ENCODE measurements at regions not wholly inside any gene's neighbourhood (a gene's known extent, or its start where the extent isn't known, plus 50 kb on each side); places are given as distances from the start of the nearest gene placed in this dataset.

DNA sequence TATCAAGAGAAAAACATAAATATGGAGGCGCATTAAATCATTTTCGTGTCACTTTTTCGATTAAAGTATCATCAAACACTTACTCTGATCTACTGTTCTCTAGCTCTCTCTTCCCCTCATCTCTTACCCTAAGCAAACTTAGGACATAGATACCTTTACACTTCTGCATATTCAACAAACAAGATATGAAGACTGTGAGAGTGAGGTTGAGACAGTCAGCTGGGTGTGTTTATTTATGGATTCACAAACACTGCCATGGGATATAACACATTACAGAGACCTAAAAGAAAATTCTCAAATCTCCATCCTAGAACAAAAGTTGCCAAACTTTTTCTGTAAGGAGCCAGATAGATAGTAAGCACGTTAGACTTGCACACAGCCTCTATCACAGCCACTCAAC lies 85.2 kb upstream of the ZNF385D start:
- no peaks in the 10 kb centered on the region for H3K27me3 ChIP-seq (ENCODE audit: insufficient read depth, low read length, poor library complexity)
- H4K20me1 ChIP-seq (ENCODE audit: insufficient read depth, low read length), result no peaks in the 10 kb centered on the region
- H3K4me1 ChIP-seq (ENCODE audit: insufficient read depth, low read length), result no peaks in the 10 kb centered on the region
- no peaks in the 10 kb centered on the region for H3K79me2 ChIP-seq (ENCODE audit: insufficient read depth, low read length)
- no peak overlapping the region for H3K27ac ChIP-seq (ENCODE audit: low read length)
- H3K36me3 ChIP-seq (ENCODE audit: insufficient read depth, low read length), result no peaks in the 10 kb centered on the region
- ATAC-seq (ENCODE audit: insufficient read depth, low read depth), result no peak
- TF ChIP-seq EZH2 (IDR thresholded peaks at IDR 0.05; ENCODE audit: borderline replicate concordance, low read depth, low read length, severe bottlenecking), result no peak
- TF ChIP-seq, protein P1, sequence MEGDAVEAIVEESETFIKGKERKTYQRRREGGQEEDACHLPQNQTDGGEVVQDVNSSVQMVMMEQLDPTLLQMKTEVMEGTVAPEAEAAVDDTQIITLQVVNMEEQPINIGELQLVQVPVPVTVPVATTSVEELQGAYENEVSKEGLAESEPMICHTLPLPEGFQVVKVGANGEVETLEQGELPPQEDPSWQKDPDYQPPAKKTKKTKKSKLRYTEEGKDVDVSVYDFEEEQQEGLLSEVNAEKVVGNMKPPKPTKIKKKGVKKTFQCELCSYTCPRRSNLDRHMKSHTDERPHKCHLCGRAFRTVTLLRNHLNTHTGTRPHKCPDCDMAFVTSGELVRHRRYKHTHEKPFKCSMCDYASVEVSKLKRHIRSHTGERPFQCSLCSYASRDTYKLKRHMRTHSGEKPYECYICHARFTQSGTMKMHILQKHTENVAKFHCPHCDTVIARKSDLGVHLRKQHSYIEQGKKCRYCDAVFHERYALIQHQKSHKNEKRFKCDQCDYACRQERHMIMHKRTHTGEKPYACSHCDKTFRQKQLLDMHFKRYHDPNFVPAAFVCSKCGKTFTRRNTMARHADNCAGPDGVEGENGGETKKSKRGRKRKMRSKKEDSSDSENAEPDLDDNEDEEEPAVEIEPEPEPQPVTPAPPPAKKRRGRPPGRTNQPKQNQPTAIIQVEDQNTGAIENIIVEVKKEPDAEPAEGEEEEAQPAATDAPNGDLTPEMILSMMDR (IDR thresholded peaks at IDR 0.05; ENCODE audit: borderline replicate concordance, extremely low read depth, low read length, poor library complexity, severe bottlenecking), result no peak
- no peak overlapping the region for H3K4me2 ChIP-seq (ENCODE audit: insufficient read depth, low read length)
- H3K9me3 ChIP-seq (ENCODE audit: insufficient read depth, low read length, severe bottlenecking), result no peaks in the 10 kb centered on the region
- no peak for DNase-seq
- H2AFZ ChIP-seq (ENCODE audit: low read depth, low read length), result no peak overlapping the region
- H3K9ac ChIP-seq (ENCODE audit: low read depth, low read length), result no peak overlapping the region
- H3K4me3 ChIP-seq (ENCODE audit: low read depth in 1 of 2, low read length in 2 of 2), result no peak overlapping the region

DNA sequence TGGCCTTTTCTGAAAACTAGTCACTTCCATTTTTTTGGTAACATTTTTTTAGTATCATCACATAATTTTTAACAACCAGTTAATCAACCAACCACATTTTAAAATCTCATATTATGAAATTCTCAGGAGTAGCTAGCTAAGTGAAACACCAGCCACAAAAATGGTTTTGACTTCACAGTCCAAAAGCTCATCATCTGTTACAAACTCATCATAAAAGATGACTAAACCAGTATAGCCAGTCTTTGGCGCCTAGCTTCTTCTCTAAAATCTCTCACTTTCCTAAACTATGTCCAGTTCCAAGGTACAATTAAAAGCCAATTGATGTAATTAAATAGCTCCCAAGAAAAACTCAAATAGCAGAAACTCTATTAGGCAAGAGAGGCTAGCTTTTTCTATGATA lies 88.2 kb upstream of the ZNF385D start:
- no peaks in the 10 kb centered on the region for H3K27me3 ChIP-seq (ENCODE audit: insufficient read depth, low read length, poor library complexity)

GRCh38 chr3:21839592-21839991 lies 88.6 kb upstream of the ZNF385D start:
- Histone ChIP-seq H2AFZ (ENCODE audit: low read depth, low read length) (no peak overlapping the region), H3K27ac (ENCODE audit: low read length) (no peak overlapping the region), H3K36me3 (ENCODE audit: insufficient read depth, low read length) (no peaks in the 10 kb centered on the region), H3K4me2 (ENCODE audit: insufficient read depth, low read length) (no peak overlapping the region), H4K20me1 (ENCODE audit: insufficient read depth, low read length) (no peaks in the 10 kb centered on the region), H3K4me3 (ENCODE audit: low read depth in 1 of 2, low read length in 2 of 2) (no peak overlapping the region), H3K9me3 (ENCODE audit: insufficient read depth, low read length, severe bottlenecking) (no peaks in the 10 kb centered on the region), H3K4me1 (ENCODE audit: insufficient read depth, low read length) (no peaks in the 10 kb centered on the region), H3K79me2 (ENCODE audit: insufficient read depth, low read length) (no peaks in the 10 kb centered on the region), H3K27me3 (ENCODE audit: insufficient read depth, low read length, poor library complexity) (no peaks in the 10 kb centered on the region), H3K9ac (ENCODE audit: low read depth, low read length) (no peak overlapping the region)
- ATAC-seq (ENCODE audit: insufficient read depth, low read depth) (no peak), DNase-seq (no peak)
- no peak for TF ChIP-seq EZH2 (IDR thresholded peaks at IDR 0.05; ENCODE audit: borderline replicate concordance, low read depth, low read length, severe bottlenecking)
- TF ChIP-seq, protein P1 (IDR thresholded peaks at IDR 0.05; ENCODE audit: borderline replicate concordance, extremely low read depth, low read length, poor library complexity, severe bottlenecking), result peak; percentile 22

More for the DNA sequence above, 88.2 kb upstream of the ZNF385D start:
- no peaks in the 10 kb centered on the region for H4K20me1 ChIP-seq (ENCODE audit: insufficient read depth, low read length)
- no peak for DNase-seq
- no peaks in the 10 kb centered on the region for H3K79me2 ChIP-seq (ENCODE audit: insufficient read depth, low read length)
- no peak overlapping the region for H3K4me2 ChIP-seq (ENCODE audit: insufficient read depth, low read length)
- no peaks in the 10 kb centered on the region for H3K36me3 ChIP-seq (ENCODE audit: insufficient read depth, low read length)
- no peaks in the 10 kb centered on the region for H3K4me1 ChIP-seq (ENCODE audit: insufficient read depth, low read length)
- H3K9me3 ChIP-seq (ENCODE audit: insufficient read depth, low read length, severe bottlenecking), result no peaks in the 10 kb centered on the region
- TF ChIP-seq, protein P1 (IDR thresholded peaks at IDR 0.05; ENCODE audit: borderline replicate concordance, extremely low read depth, low read length, poor library complexity, severe bottlenecking), result no peak
- TF ChIP-seq EZH2 (IDR thresholded peaks at IDR 0.05; ENCODE audit: borderline replicate concordance, low read depth, low read length, severe bottlenecking), result no peak
- H3K4me3 ChIP-seq (ENCODE audit: low read depth in 1 of 2, low read length in 2 of 2), result no peak overlapping the region
- H3K27ac ChIP-seq (ENCODE audit: low read length), result no peak overlapping the region
- no peak for ATAC-seq (ENCODE audit: insufficient read depth, low read depth)
- no peak overlapping the region for H2AFZ ChIP-seq (ENCODE audit: low read depth, low read length)
- H3K9ac ChIP-seq (ENCODE audit: low read depth, low read length), result no peak overlapping the region

- H3K9ac ChIP-seq (ENCODE audit: low read depth, low read length), result no peak overlapping the region
- no peaks in the 10 kb centered on the region for H4K20me1 ChIP-seq (ENCODE audit: insufficient read depth, low read length)
- no peak overlapping the region for H2AFZ ChIP-seq (ENCODE audit: low read depth, low read length)
- no peaks in the 10 kb centered on the region for H3K79me2 ChIP-seq (ENCODE audit: insufficient read depth, low read length)
- H3K27me3 ChIP-seq (ENCODE audit: insufficient read depth, low read length, poor library complexity), result no peaks in the 10 kb centered on the region
- no peak overlapping the region for H3K4me2 ChIP-seq (ENCODE audit: insufficient read depth, low read length)
- TF ChIP-seq, protein P1 (IDR thresholded peaks at IDR 0.05; ENCODE audit: borderline replicate concordance, extremely low read depth, low read length, poor library complexity, severe bottlenecking), result no peak
- no peak for ATAC-seq (ENCODE audit: insufficient read depth, low read depth)
- no peaks in the 10 kb centered on the region for H3K4me1 ChIP-seq (ENCODE audit: insufficient read depth, low read length)
- H3K4me3 ChIP-seq (ENCODE audit: low read depth in 1 of 2, low read length in 2 of 2), result no peak overlapping the region
- H3K36me3 ChIP-seq (ENCODE audit: insufficient read depth, low read length), result no peaks in the 10 kb centered on the region
- no peak overlapping the region for H3K27ac ChIP-seq (ENCODE audit: low read length)
- no peaks in the 10 kb centered on the region for H3K9me3 ChIP-seq (ENCODE audit: insufficient read depth, low read length, severe bottlenecking)
- no peak for DNase-seq
Observed at GRCh38 chr3:21847005-21847404, 96.0 kb upstream of the ZNF385D start.

Data from DND-41 (cell line).